HepG2 (cell line): ENCODE measurements at regions not wholly inside any gene's neighbourhood (a gene's known extent, or its start where the extent isn't known, plus 50 kb on each side); places are given as distances from the start of the nearest gene placed in this dataset.

Experiments used
- ATAC-seq: fragments of 200-7000 bp; cut with Tn5 transposase; 3 replicates; pipeline ENCODE4 v1.9.1; 2020; ENCODE audit warnings: mild to moderate bottlenecking, moderate library complexity
- BruUV-seq: library from RNA; stranded (reverse); fragments of 400-500 nt; replicated peaks from 2 replicates; lab custom pipeline; 2021; lab: Mats Ljungman, UMichigan
- CTCF ChIA-PET: fragments of 300-600 bp; formaldehyde crosslinking; extraction: SDS; loops from one replicate; lab custom pipeline; 2021; ENCODE audit warnings: low total read pairs, inconsistent platforms, low intra/inter-chr PET ratio; lab: Yijun Ruan, JAX
- POLR2A ChIA-PET: fragments of 350-600 bp; sonication (Branson Sonifier 250); formaldehyde crosslinking; loops from one replicate; lab custom pipeline; 2020; ENCODE audit warnings: antibody characterized with exemption, inconsistent platforms; lab: Yijun Ruan, JAX
- DNase-seq: peaks from one replicate; pipeline ENCODE4 v3.0.0-alpha.2; 2015; ENCODE audit warnings: low spot score
- FAIRE-seq: peaks from 3 replicates; lab custom pipeline; 2011; peaks lifted over from hg19 to GRCh38; lab: Jason Lieb, UNC
- H2AFZ ChIP-seq: one replicate; pipeline ENCODE4 v1.6.1; 2011; ENCODE audit warnings: low read length, inconsistent platforms
- H3K27ac ChIP-seq: fragments of 300-600 bp; 3 replicates; pipeline ENCODE4 v1.8.0; 2011; ENCODE audit warnings: mixed run types, mild to moderate bottlenecking, mixed read lengths, low read length, inconsistent platforms; ENCODE audit not compliant: insufficient read depth; ENCODE audit errors: extremely low read length
- H3K27me3 ChIP-seq, 2 experiments: fragments of 200-600 bp in 1 of 2; 2 replicates in 1 of 2; 3 replicates in 1 of 2; pipeline versions ENCODE4 v1.6.0 to v1.8.0; 2011; ENCODE audit warnings: low read length in 2 of 2, mild to moderate bottlenecking in 2 of 2, moderate library complexity in 2 of 2, inconsistent platforms in 1 of 2; ENCODE audit not compliant: insufficient read depth in 2 of 2, control insufficient read depth in 1 of 2
- H3K36me3 ChIP-seq, 2 experiments: fragments of 200-600 bp in 1 of 2; replicated peaks in 1 of 2; 2 replicates in 1 of 2; 3 replicates in 1 of 2; pipeline versions ENCODE4 v1.5.1 to v1.8.0; 2011; ENCODE audit warnings: low read length in 2 of 2, inconsistent platforms in 1 of 2; ENCODE audit not compliant: insufficient read depth in 2 of 2, control insufficient read depth in 1 of 2
- H3K4me1 ChIP-seq: 2 replicates; pipeline ENCODE4 v1.5.1; 2012; ENCODE audit warnings: low read length, inconsistent platforms; ENCODE audit not compliant: insufficient read depth
- H3K4me2 ChIP-seq: 2 replicates; pipeline ENCODE4 v1.6.0; 2011; ENCODE audit warnings: low read depth, low read length, inconsistent platforms
- H3K4me3 ChIP-seq, 3 experiments: fragments of 200-600 bp in 1 of 3; sonication (generic), shearing (Covaris generic) in 1 of 3; replicated peaks in 1 of 3; 2 replicates each; pipeline ENCODE4 v1.5.1; 2011 to 2016; ENCODE audit warnings: low read length in 3 of 3, inconsistent platforms in 2 of 3, low read depth in 2 of 3, mild to moderate bottlenecking in 2 of 3, control low read depth in 1 of 3, mixed read lengths in 1 of 3; ENCODE audit not compliant: insufficient read depth in 1 of 3
- H3K79me2 ChIP-seq: one replicate; pipeline ENCODE4 v1.6.1; 2011; ENCODE audit warnings: low read length, inconsistent platforms; ENCODE audit not compliant: insufficient read depth
- H3K9ac ChIP-seq: 2 replicates; pipeline ENCODE4 v1.6.0; 2011; ENCODE audit warnings: mild to moderate bottlenecking, low read depth, low read length, inconsistent platforms; ENCODE audit not compliant: insufficient read depth
- H3K9me3 ChIP-seq: 2 replicates; pipeline ENCODE4 v1.5.1; 2012; ENCODE audit warnings: mild to moderate bottlenecking, low read length
- H4K20me1 ChIP-seq: 2 replicates; pipeline ENCODE4 v1.6.0; 2011; ENCODE audit warnings: inconsistent platforms, mild to moderate bottlenecking, low read length, moderate library complexity; ENCODE audit not compliant: insufficient read depth
- CEBPB ChIP-seq: IDR thresholded peaks from 2 replicates; pipeline ENCODE4 v1.6.1; 2011; ENCODE audit warnings: low read depth, low read length, improper control_type of control experiment, borderline replicate concordance
- JUND ChIP-seq: sonication (generic); formaldehyde crosslinking; IDR thresholded peaks from 2 replicates; pipeline ENCODE4 v1.8.0; 2022; ENCODE audit warnings: mild to moderate bottlenecking, missing genetic modification reagents
- ZNF124 ChIP-seq: sonication (generic); formaldehyde crosslinking; IDR thresholded peaks from 2 replicates; pipeline ENCODE4 v1.4.0; 2020; ENCODE audit warnings: missing genetic modification reagents
- WGBS: methylation state at CpG from one replicate; pipeline ENCODE4 v1.1.6; 2017; ENCODE audit warnings: low lambda C conversion rate; 5-methylcytosine and 5-hydroxymethylcytosine counted together
- in situ Hi-C: cut with HindIII; loops from 2 replicates; pipeline ENCODE4 v1.10.0; 2017; ENCODE audit warnings: low pct_unique_long_range_greater_than_20kb; ENCODE audit not compliant: extremely low pct_ligation_motif_present
- intact Hi-C: fragments of 100-400 bp; cut with micrococcal nuclease; formaldehyde crosslinking; loops from one replicate; pipeline ENCODE4 v1.10.0; 2022; ENCODE audit not compliant: unreplicated experiment

GRCh38 chr2:35714883-35715282 lies 640.7 kb upstream of the CRIM1 start:
- H3K36me3 ChIP-seq = no peaks in the 10 kb centered on the region
- BruUV-seq = no TSS peak
- 49% methylated on average over 3 of the region's 3 CpGs for WGBS

GRCh38 chr2:35708411-35708923 lies 647.1 kb upstream of the CRIM1 start:
- intact Hi-C loops = no loop called here
- no peak overlapping the region for H2AFZ ChIP-seq
- no peaks in the 10 kb centered on the region for H3K9me3 ChIP-seq
- no peaks in the 10 kb centered on the region for H3K36me3 ChIP-seq
- CTCF ChIA-PET = no interaction called here
- in situ Hi-C loops = no loop called here
- DNase-seq = no peak
- H3K4me2 ChIP-seq = no peak overlapping the region
- H3K79me2 ChIP-seq = no peaks in the 10 kb centered on the region
- H3K4me1 ChIP-seq = no peaks in the 10 kb centered on the region
- no peak overlapping the region for H3K27ac ChIP-seq
- no peaks in the 10 kb centered on the region for H4K20me1 ChIP-seq
- H3K9ac ChIP-seq = no peak overlapping the region
- no peak for FAIRE-seq
- 18% methylated on average over 2 of the region's 2 CpGs for WGBS
- no peak for ATAC-seq
- POLR2A ChIA-PET = no interaction called here
- no peak overlapping the region for H3K4me3 ChIP-seq
- TF ChIP-seq CEBPB (peak; percentile 78), ZNF124 (CRISPR knock-in tag) (no peak)
- no TSS peak for BruUV-seq
- H3K27me3 ChIP-seq = no peaks in the 10 kb centered on the region

More at GRCh38 chr2:35714883-35715282, 640.7 kb upstream of the CRIM1 start:
- no peaks in the 10 kb centered on the region for H3K79me2 ChIP-seq
- intact Hi-C loops (no loop called here), in situ Hi-C loops (no loop called here)
- no peak overlapping the region for H3K27ac ChIP-seq
- CTCF ChIA-PET = no interaction called here
- POLR2A ChIA-PET = no interaction called here
- H3K4me1 ChIP-seq = no peaks in the 10 kb centered on the region
- H4K20me1 ChIP-seq = no peaks in the 10 kb centered on the region
- no peak for ATAC-seq
- no peak overlapping the region for H3K9ac ChIP-seq
- no peak for FAIRE-seq
- no peak overlapping the region for H2AFZ ChIP-seq
- no peak overlapping the region for H3K4me2 ChIP-seq
- H3K27me3 ChIP-seq = no peaks in the 10 kb centered on the region
- H3K9me3 ChIP-seq = peaks cover 7% of the 10 kb centered on the region; the same call in 1 of the 2 replicates
- DNase-seq = no peak
- TF ChIP-seq CEBPB (peak; percentile 78), JUND (CRISPR knock-in tag) (no peak)
- H3K4me3 ChIP-seq = no peak overlapping the region
